HG02884 (cell line): ENCODE measurements at regions not wholly inside any gene's neighbourhood (a gene's known extent, or its start where the extent isn't known, plus 50 kb on each side); places are given as distances from the start of the nearest gene placed in this dataset.

Experiments used
- ATAC-seq: cut with Tn5 transposase; IDR thresholded peaks from one replicate; pipeline ENCODE4 v1.9.1; 2021; ENCODE audit warnings: mild to moderate bottlenecking, moderate library complexity; ENCODE audit not compliant: unreplicated experiment

- no peak for ATAC-seq
These were observed 257.1 kb upstream of the MAP3K1 start for GRCh38 chr5:56558131-56558745.

- no peak for ATAC-seq
These were observed 258.2 kb upstream of the MAP3K1 start for GRCh38 chr5:56557198-56557597.

GRCh38 chr5:56552612-56553268 is 262.6 kb upstream of the MAP3K1 start:
- no peak for ATAC-seq

GRCh38 chr5:56550227-56550626 is 265.1 kb upstream of the MAP3K1 start:
- no peak for ATAC-seq

DNA sequence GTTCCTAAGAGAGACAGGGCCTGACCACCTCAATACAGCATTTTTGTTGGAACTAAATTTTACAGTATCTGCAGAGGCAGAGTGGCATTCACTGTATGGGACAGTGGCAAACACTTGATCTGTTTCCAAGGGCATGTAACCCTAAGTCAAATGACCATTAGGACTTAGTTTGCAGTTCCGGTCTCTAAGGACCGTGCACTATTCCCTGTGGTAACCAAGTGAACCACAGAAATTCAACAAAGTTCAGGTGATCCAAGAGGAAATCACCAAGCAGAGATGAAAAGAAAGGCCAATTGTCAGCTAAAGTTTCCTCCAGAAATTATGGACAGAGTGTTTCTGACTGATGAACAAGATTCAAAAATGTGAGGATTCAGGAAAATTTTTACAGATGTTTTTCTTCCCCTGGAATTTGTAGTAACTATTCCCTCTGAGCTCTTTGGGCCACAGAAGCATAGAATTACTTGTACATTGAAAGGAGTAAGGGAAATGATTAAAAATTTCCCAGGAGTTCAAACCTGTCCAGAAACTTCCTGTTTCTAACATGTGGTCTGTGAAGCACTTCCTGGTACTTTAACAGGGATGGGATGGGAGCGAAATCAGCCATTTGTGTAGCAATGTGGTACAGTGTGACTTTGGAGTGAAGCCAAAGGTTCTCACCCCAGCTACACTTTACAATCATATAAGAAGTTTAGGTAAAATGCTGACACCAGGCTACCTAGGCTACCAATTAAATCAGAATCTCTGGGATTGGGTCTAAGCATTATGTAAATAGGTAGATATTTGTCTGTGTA is 266.1 kb upstream of the MAP3K1 start:
- no peak for ATAC-seq

DNA sequence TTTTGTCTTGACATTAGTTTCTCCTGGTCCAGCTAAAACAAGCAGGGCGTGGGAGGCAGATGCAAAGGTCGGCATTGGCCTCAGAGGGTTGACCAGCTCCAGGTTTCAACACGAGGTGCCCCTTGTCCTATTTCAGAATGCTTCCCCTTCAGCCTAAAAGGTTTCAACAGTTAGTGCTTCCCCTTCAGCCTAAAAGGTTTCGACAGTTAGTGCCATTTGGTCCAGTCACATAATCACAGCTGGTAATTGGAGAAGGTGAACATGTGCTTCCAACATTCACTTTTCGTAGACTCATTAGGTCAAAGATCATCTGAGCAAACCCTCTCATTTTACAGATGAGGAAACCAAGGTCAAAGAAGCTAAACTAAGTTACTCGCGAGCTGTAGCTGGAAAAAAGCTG is 270.3 kb upstream of the MAP3K1 start:
- ATAC-seq: no peak

DNA sequence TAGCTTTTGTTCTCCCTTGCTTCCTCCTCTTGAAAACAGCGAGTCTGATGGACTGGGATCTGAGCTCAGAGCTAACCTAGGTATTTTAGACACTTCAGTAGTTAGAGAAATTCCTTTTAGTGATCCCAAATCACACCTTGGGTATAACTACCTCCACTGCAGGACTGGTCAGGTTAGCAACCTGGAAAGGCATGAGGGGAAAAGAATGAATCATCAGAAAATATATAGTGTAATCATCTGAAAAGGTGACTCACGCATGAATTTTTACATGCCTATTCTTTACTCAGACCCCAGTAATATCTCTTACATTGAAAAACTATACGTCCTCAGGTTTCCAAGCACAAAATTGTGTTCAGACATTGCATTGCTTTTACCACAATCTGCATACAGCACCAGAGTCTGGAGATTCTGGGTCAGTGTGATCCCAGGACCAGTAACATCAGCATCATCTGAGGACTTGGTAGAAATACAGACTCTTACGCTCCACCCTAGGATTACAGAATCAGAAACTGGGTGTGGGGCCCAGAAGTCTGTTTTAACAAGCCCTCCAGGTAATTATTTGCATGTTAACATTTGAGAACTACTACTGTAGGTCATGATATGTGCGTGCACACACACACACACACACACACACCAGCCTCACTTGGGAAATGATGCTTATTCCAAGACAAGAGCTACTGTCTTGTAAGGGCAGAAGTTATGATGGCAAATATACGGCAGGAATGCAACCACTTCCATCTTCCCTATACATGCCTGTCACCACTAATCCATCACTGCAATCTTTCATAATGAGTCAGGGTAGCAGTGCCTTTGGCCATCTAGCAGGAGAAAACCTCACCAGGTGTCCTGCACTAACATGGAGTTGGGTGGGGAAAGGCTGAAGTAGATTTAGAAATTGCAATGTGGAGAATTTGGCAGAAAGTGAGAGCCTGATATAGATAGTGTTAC is 271.6 kb upstream of the MAP3K1 start:
- ATAC-seq: no peak

- ATAC-seq: no peak
These were observed 275.1 kb upstream of the MAP3K1 start for GRCh38 chr5:56540266-56540665.

GRCh38 chr5:56538580-56538979 is 276.8 kb upstream of the MAP3K1 start:
- ATAC-seq: no peak

- no peak for ATAC-seq
These were observed 280.0 kb upstream of the MAP3K1 start for GRCh38 chr5:56535347-56535746.

GRCh38 chr5:56534102-56534829 is 281.1 kb upstream of the MAP3K1 start:
- ATAC-seq: no peak

GRCh38 chr5:56532466-56532865 is 282.9 kb upstream of the MAP3K1 start:
- no peak for ATAC-seq

DNA sequence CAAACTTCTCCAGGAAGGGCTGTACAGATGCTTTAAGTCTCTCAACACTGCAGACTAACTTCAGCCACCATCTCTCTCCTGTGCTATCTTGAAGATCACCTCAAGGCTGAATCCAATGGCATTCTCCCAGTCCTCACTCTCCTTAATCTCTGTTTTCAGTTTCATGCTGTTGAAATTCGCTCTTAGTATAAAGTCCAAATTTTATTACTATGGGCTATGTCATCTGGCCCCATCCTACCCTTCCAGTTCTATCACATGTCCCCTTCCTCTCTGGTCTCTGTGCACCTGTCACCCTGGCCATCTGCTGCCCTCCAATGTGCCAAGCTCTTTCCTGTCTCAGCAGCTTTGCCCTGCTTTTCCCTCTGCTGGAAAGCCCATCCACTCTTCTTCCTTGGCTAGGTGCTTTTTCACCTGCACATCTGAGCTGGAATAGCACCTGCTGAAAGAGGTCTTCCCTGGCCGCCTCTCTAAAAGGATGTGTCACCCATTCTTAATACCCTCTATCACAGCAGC is 284.7 kb upstream of the MAP3K1 start:
- no peak for ATAC-seq

- no peak for ATAC-seq
These were observed 285.5 kb upstream of the MAP3K1 start for GRCh38 chr5:56529666-56530430.

- no peak for ATAC-seq
These were observed 288.2 kb upstream of the MAP3K1 start for GRCh38 chr5:56527174-56527573.

GRCh38 chr5:56525113-56525512 is 290.2 kb upstream of the MAP3K1 start:
- ATAC-seq: no peak

DNA sequence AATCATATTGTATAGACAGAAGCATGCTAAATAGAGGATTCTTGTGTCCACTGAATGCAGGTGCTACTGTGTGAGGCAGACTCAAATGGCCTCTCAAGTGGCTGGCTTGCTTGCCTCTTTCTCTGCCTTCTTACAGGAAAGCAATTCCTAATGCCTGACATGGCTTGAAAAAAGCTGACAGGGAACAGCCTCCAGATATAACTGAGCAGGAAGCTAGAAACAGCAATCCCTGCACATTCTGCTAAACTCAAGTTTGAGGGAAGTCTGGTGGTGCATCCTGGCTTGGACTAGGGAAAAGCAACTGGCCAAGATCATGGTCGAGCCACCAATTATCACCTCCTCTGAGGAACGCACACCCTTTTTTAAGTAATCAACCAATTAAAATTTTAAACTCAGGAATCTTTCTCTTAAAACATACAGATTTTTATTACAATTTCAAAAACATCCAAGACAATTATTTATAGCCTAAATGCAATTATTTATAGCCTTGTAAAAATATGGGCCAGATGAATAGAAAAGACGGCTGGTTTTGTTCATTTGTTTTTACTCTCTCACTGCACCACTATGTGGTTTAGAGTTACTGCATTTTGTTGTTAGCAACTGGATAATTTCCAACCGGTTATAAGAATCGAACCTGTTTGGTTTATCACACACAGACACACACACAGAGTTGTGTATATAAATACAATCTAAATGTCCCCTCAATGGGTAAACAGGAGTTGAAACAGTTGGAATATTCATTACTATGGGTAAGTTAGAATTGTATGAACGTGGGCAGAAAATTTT is 290.9 kb upstream of the ANKRD55 start:
- ATAC-seq: no peak

DNA sequence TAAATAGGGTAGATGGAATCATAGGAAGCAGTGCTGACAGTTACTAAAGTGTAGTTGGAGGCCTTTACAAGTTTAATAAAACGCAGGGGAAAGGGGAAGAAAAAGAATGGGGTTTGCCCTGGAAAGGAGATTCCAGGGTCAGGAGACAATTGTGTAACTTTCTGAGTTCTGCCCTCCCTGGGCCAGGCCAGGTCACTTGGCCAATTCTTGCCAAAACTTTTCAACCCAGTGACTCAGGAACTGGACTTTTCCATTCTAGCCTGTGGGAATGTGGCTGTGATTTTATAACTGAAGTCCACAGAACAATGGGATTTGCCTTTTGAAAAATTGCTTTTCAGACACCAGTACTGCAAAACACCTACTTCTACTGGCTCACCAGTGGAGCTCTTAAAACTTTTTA is 289.8 kb upstream of the ANKRD55 start:
- no peak for ATAC-seq

DNA sequence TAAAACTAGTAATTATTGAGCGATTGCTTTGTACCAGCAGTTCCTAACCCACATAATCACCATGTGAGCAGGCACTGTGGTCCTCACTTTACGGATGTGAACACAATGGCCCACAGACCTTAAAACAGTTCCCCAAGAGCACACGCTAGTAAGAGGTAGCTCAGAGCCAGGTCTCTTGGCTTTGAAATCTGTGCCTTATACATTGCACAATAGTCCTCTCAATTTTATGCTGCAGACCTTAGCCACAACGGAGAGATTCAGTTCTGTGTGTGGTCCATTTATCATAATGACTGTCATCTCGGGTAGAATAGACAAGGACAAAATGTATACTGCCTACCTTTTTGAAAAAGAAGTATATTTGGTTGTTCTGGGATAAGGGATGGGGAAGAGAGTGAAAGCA is 289.0 kb upstream of the ANKRD55 start:
- no peak for ATAC-seq
